ENCODE measurements at regions not wholly inside any gene's neighbourhood (a gene's known extent, or its start where the extent isn't known, plus 50 kb on each side); places are given as distances from the start of the nearest gene placed in this dataset.

- no peak for TF ChIP-seq CTCF (IDR thresholded peaks at IDR 0.05; ENCODE audit: low read depth, low read length, missing input control)
- no peak for TF ChIP-seq SP1 (IDR thresholded peaks at IDR 0.05)
- TF ChIP-seq JUND (IDR thresholded peaks at IDR 0.05): no peak
- TF ChIP-seq RAD21 (IDR thresholded peaks at IDR 0.05): no peak
- TF ChIP-seq REST (IDR thresholded peaks at IDR 0.05): no peak
- no peak for TF ChIP-seq GABPA (IDR thresholded peaks at IDR 0.05 in 1 of 2, conservative IDR thresholded peaks at IDR 0.05 in 1 of 2)
- no peak for TF ChIP-seq ATF3 (IDR thresholded peaks at IDR 0.05)
- no peak for TF ChIP-seq MAX (IDR thresholded peaks at IDR 0.05)
- TF ChIP-seq HNF4A (conservative IDR thresholded peaks at IDR 0.05): no peak
- no peak for TF ChIP-seq ZBTB33 (IDR thresholded peaks at IDR 0.05)
These were observed 987.9 kb downstream of the KCNMA1 start for GRCh38 chr10:76649723-76650127.
